ENCODE measurements at regions not wholly inside any gene's neighbourhood (a gene's known extent, or its start where the extent isn't known, plus 50 kb on each side); places are given as distances from the start of the nearest gene placed in this dataset.

DNA sequence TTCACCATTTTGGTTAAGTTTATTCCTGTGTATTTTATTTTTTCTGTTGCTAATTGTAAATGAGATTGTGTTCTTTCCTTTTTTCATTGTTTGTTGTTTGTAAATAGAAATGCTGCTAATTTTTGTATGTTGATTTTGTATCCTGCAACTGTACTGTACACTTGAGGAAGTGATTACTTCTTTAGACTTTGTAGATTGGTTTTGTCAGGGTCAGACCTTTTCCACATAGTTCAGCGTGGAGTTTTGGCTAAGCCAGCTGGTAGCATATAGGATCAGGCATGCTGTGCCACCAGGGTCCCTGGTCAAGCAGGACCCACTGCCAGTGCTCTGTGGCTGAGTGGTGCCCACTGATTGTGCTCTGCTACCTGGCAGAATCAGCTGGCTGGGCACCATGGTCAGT, 80.1 kb downstream of the CD200 start:
- TF ChIP-seq, protein P1, sequence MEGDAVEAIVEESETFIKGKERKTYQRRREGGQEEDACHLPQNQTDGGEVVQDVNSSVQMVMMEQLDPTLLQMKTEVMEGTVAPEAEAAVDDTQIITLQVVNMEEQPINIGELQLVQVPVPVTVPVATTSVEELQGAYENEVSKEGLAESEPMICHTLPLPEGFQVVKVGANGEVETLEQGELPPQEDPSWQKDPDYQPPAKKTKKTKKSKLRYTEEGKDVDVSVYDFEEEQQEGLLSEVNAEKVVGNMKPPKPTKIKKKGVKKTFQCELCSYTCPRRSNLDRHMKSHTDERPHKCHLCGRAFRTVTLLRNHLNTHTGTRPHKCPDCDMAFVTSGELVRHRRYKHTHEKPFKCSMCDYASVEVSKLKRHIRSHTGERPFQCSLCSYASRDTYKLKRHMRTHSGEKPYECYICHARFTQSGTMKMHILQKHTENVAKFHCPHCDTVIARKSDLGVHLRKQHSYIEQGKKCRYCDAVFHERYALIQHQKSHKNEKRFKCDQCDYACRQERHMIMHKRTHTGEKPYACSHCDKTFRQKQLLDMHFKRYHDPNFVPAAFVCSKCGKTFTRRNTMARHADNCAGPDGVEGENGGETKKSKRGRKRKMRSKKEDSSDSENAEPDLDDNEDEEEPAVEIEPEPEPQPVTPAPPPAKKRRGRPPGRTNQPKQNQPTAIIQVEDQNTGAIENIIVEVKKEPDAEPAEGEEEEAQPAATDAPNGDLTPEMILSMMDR (conservative IDR thresholded peaks at IDR 0.05) = no peak
- no peak for TF ChIP-seq EZH2 (IDR thresholded peaks at IDR 0.05; ENCODE audit: low read depth)

All from PC-9 (cell line).